ENCODE measurements at regions not wholly inside any gene's neighbourhood (a gene's known extent, or its start where the extent isn't known, plus 50 kb on each side); places are given as distances from the start of the nearest gene placed in this dataset.

- TF ChIP-seq YY1 (IDR thresholded peaks at IDR 0.05; ENCODE audit: insufficient read depth, insufficient read length) (no peak), ZNF274 (IDR thresholded peaks at IDR 0.05; ENCODE audit: low read depth, low read length) (no peak), SUZ12 (IDR thresholded peaks at IDR 0.05; ENCODE audit: extremely low read depth, insufficient read depth, insufficient read length) (no peak)
Observed at GRCh38 chr18:34990597-34990996, 50.6 kb upstream of the MAPRE2 start.

Measured in NT2/D1 (cell line).